Prostate gland (tissue), 2 donors: ENCODE measurements at regions not wholly inside any gene's neighbourhood (a gene's known extent, or its start where the extent isn't known, plus 50 kb on each side); places are given as distances from the start of the nearest gene placed in this dataset.

Experiments used
- POLR2AphosphoS5 ChIP-seq: sonication (generic); formaldehyde crosslinking; IDR thresholded peaks from one replicate; pipeline ENCODE4 v1.6.1; 2017; ENCODE audit warnings: antibody characterized with exemption
- TF ChIP-seq, protein P1 (sequence below), 4 experiments: fragments of 200-600 bp in 2 of 4; fragments of 450-650 bp in 2 of 4; sonication (generic) in 2 of 4; IDR thresholded peaks; 1 replicate in 3 of 4; 2 replicates in 1 of 4; pipeline ENCODE4 v1.5.1; 2016 to 2019; ENCODE audit warnings: antibody characterized with exemption in 4 of 4, mild to moderate bottlenecking in 2 of 4, moderate library complexity in 2 of 4

DNA sequence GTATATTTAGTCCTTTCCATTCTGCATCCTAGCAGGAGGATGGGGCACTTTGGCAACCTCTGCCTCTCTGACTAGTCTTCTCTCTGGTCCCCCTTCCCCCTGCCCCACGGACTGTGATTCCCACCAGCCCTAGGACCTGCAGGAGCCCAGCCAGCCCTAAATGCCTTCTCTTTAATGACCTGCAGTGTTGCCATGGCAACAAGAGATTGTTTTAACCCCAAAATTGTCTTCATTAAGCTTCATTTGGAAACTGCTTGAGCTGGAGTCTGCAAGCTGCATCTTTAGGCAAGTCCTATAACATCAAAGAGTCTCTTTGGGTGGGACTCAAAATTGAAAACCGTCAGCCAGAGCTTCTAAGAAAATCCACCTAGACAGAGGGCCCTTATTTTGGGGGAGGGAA, 59.7 kb upstream of the ANKRD34C start:
- no peak for TF ChIP-seq POLR2AphosphoS5
- TF ChIP-seq, protein P1, sequence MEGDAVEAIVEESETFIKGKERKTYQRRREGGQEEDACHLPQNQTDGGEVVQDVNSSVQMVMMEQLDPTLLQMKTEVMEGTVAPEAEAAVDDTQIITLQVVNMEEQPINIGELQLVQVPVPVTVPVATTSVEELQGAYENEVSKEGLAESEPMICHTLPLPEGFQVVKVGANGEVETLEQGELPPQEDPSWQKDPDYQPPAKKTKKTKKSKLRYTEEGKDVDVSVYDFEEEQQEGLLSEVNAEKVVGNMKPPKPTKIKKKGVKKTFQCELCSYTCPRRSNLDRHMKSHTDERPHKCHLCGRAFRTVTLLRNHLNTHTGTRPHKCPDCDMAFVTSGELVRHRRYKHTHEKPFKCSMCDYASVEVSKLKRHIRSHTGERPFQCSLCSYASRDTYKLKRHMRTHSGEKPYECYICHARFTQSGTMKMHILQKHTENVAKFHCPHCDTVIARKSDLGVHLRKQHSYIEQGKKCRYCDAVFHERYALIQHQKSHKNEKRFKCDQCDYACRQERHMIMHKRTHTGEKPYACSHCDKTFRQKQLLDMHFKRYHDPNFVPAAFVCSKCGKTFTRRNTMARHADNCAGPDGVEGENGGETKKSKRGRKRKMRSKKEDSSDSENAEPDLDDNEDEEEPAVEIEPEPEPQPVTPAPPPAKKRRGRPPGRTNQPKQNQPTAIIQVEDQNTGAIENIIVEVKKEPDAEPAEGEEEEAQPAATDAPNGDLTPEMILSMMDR (IDR thresholded peaks at IDR 0.05) = no peak
